ENCODE measurements at regions not wholly inside any gene's neighbourhood (a gene's known extent, or its start where the extent isn't known, plus 50 kb on each side); places are given as distances from the start of the nearest gene placed in this dataset.

DNA sequence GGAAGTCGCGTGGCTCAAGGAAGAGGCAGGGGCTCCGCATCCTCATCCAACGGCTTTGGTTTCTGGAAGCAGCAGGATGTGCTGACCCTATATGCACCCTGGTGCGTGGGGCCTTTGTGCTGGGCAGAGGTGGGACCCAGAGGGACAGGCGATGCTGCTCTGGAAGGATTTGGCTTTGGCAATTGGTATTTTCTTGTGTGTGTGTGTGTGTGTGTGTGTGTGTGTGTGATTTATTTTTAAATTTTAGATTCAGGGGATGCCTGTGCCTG lies 321.9 kb upstream of the ZNF507 start:
- H3K27ac ChIP-seq, result no peak overlapping the region
- WGBS, 2 donors, result 14 to 27% methylated on average over 6 of the region's 6 CpGs
- no peak overlapping the region for H3K4me3 ChIP-seq
- H3K36me3 ChIP-seq (ENCODE audit: low read depth, missing control alignments), result no peaks in the 10 kb centered on the region
- no peak for DNase-seq
- intact Hi-C loops (cut with DNase I; ENCODE audit: low total_unique reads), result no loop called here
- TF ChIP-seq, protein P1, sequence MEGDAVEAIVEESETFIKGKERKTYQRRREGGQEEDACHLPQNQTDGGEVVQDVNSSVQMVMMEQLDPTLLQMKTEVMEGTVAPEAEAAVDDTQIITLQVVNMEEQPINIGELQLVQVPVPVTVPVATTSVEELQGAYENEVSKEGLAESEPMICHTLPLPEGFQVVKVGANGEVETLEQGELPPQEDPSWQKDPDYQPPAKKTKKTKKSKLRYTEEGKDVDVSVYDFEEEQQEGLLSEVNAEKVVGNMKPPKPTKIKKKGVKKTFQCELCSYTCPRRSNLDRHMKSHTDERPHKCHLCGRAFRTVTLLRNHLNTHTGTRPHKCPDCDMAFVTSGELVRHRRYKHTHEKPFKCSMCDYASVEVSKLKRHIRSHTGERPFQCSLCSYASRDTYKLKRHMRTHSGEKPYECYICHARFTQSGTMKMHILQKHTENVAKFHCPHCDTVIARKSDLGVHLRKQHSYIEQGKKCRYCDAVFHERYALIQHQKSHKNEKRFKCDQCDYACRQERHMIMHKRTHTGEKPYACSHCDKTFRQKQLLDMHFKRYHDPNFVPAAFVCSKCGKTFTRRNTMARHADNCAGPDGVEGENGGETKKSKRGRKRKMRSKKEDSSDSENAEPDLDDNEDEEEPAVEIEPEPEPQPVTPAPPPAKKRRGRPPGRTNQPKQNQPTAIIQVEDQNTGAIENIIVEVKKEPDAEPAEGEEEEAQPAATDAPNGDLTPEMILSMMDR (IDR thresholded peaks at IDR 0.05), result no peak
- TF ChIP-seq POLR2A (IDR thresholded peaks at IDR 0.05), result no peak
- H3K9me3 ChIP-seq, result no peaks in the 10 kb centered on the region
- H3K4me1 ChIP-seq, result peaks cover 12% of the 10 kb centered on the region
- no peaks in the 10 kb centered on the region for H3K27me3 ChIP-seq

DNA sequence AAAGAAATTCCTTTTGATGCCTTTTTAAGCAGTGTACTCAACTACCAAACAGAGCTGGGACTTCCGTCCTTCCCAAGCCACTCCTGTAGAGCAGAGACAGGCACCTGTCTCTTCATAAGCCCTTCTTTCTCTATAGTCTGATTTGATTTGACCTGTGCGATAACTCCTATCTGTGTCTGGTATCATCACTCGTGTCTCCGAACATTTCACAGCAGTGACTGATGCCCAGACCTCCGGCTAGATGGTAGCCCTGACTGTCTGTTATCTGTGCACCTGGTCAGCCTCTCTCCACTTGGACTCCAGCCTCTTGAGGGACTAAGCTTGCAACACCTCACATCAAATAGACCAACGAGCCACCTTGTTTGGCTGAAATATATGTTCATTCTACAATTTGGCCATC lies 316.2 kb upstream of the ZNF507 start:
- WGBS, 2 donors, result 85 to 87% methylated on average over 6 of the region's 6 CpGs
- no peak for DNase-seq
- Histone ChIP-seq H3K4me3 (no peak overlapping the region), H3K4me1 (no peaks in the 10 kb centered on the region), H3K9me3 (no peaks in the 10 kb centered on the region), H3K27me3 (no peaks in the 10 kb centered on the region), H3K27ac (no peak overlapping the region), H3K36me3 (ENCODE audit: low read depth, missing control alignments) (no peaks in the 10 kb centered on the region)
- intact Hi-C loops (cut with DNase I; ENCODE audit: low total_unique reads), result no loop called here
- TF ChIP-seq, protein P1 (IDR thresholded peaks at IDR 0.05), result no peak
- TF ChIP-seq POLR2A (IDR thresholded peaks at IDR 0.05), result no peak

DNA sequence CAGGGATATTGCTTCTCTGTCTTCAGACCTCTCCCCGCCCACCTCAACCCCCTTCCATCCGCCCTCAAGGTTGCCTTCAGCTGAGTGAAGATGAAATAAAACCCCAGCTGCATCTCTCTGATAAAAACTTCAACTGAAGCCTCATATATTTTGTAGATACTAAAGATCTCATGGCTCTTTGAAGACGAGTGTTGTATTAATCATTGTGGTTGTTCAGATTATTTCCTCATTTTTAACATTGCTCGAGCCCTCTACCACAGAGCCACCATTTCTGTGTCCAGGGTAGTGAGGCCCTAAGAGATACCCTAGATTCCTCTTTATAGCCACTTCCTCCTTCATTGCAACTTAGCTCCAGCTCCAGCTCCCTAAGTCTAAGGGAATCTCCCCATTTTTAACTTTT lies 312.8 kb upstream of the ZNF507 start:
- H3K27me3 ChIP-seq, result no peaks in the 10 kb centered on the region
- TF ChIP-seq POLR2A (IDR thresholded peaks at IDR 0.05), result no peak
- TF ChIP-seq, protein P1 (IDR thresholded peaks at IDR 0.05), result no peak
- DNase-seq, result no peak
- intact Hi-C loops (cut with DNase I; ENCODE audit: low total_unique reads), result no loop called here
- no peaks in the 10 kb centered on the region for H3K4me1 ChIP-seq
- H3K4me3 ChIP-seq, result no peak overlapping the region
- 79 to 80% methylated on average over 4 of the region's 4 CpGs for WGBS, 2 donors
- no peak overlapping the region for H3K27ac ChIP-seq
- H3K36me3 ChIP-seq (ENCODE audit: low read depth, missing control alignments), result no peaks in the 10 kb centered on the region
- no peaks in the 10 kb centered on the region for H3K9me3 ChIP-seq

DNA sequence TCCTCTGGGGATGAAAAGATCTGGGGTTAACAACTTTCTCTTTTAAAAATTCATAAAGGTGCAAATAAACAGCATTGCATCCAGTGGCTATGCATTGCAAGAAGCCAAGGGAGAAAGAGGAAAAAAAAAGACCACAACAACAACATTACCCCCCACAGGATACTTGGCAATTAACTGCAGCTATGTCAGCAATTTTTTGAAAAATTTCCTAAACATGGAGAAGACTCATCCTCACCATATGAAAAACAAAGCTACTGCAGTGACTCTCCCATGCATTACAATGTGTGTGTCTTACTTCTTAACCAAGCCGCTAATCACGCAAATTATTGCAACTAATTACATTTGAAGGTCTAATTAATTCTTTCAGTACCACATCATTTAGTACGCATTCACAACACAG lies 309.8 kb upstream of the ZNF507 start:
- Histone ChIP-seq H3K9me3 (no peaks in the 10 kb centered on the region), H3K36me3 (ENCODE audit: low read depth, missing control alignments) (no peaks in the 10 kb centered on the region), H3K27me3 (no peaks in the 10 kb centered on the region), H3K4me1 (peaks cover 13% of the 10 kb centered on the region), H3K4me3 (no peak overlapping the region), H3K27ac (no peak overlapping the region)
- intact Hi-C loops (cut with DNase I; ENCODE audit: low total_unique reads), result no loop called here
- no peak for DNase-seq
- WGBS, 2 donors, result 90 to 96% methylated on average over 3 of the region's 3 CpGs
- TF ChIP-seq, protein P1 (IDR thresholded peaks at IDR 0.05), result no peak
- no peak for TF ChIP-seq POLR2A (IDR thresholded peaks at IDR 0.05)

DNA sequence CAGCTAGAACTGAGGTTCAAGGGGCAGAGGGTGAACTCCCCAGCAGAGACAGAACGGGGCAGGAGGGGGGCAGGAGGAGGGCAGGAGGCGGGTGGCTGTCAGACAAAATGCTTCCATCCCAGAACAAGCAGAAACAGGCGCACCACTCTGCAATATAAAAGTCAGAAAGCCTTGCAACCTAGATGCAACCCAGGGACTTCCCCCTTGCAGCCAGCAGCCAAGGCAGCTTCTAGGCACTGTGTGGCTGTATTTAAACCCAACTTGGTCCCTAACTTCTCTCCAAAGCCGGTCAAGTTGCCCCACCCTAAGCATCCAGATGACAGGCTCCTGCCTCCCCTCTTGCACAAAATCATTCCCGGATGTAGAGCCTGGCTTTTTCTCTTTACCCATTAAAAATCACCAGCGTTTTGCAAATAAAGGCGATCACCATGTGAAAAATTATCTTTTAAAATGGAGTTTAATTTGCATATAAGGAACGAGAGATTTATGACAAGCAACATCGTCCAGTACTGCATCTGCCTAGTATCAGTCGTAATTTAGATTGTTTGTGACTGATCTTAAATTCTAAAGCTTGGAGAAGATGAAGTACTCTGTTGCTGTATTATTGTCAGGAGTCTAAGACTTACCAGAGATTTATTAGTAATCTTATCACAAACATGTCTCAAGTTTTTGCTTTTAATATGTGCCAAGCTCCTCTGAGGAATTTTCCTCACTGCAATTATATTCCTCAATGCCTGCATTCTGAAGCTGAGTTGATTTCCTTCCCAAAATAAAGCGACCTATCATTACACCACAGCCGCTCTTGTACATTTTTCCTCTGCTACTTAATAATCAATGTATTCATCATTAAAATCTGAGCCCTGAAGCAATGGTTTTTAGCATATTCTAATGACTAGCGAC lies 307.1 kb upstream of the ZNF507 start:
- DNase-seq, result no peak
- no peak overlapping the region for H3K27ac ChIP-seq
- intact Hi-C loops (cut with DNase I; ENCODE audit: low total_unique reads), result no loop called here
- no peaks in the 10 kb centered on the region for H3K27me3 ChIP-seq
- H3K4me3 ChIP-seq, result no peak overlapping the region
- no peaks in the 10 kb centered on the region for H3K9me3 ChIP-seq
- H3K4me1 ChIP-seq, result peaks cover 13% of the 10 kb centered on the region
- WGBS, 2 donors, result 48 to 53% methylated on average over 13 of the region's 13 CpGs
- H3K36me3 ChIP-seq (ENCODE audit: low read depth, missing control alignments), result no peaks in the 10 kb centered on the region
- TF ChIP-seq, protein P1 (IDR thresholded peaks at IDR 0.05), result no peak
- TF ChIP-seq POLR2A (IDR thresholded peaks at IDR 0.05), result no peak
